Astrocyte of the hippocampus (primary cell): ENCODE measurements at regions not wholly inside any gene's neighbourhood (a gene's known extent, or its start where the extent isn't known, plus 50 kb on each side); places are given as distances from the start of the nearest gene placed in this dataset.

ENCODE experiments used
- DNase-seq: peaks from one replicate; pipeline ENCODE4 v3.0.0; 2011; ENCODE audit warnings: low read depth, low spot score

DNA sequence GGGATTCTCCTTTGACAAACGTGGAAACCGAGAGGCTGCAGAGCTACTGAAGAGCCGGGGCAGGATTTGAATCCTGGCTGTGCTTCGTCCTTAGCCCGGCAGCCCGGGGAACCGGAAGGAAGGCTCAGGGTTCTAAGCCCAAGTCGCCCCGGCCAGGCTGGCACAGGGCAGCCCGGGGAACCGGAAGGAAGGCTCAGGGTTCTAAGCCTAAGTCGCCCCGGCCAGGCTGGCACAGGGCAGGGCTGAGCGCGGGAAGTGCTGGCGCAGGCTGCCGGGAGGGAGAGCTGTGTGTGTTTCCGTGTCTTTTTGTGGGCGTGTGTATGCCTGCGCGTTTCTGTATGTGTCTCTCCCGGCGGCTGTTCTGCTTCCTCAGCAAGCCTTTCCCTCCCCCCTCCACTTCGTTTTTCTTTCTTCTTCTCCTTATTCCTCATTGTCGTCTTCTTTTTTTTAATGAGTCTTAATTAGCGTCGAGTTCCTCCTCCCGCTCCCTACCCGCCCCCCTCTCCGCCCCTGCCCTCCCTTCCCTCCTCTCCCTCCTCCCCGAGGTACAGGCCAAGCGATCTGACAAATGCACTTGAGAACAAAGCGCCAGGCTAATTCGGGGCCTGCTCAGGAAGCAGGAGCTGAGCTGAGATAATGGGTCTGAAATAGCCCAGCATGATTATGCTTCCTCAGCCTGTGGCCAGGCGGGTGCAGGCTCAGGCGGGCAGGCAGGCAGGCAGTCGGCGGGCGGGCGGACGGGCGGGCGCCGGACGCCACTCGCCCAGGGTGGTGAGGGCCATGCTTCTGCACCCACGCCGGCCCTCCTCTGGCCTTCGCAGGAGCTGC lies 65.9 kb downstream of the EFNB1 start:
- peak; percentile 79 for DNase-seq

DNA sequence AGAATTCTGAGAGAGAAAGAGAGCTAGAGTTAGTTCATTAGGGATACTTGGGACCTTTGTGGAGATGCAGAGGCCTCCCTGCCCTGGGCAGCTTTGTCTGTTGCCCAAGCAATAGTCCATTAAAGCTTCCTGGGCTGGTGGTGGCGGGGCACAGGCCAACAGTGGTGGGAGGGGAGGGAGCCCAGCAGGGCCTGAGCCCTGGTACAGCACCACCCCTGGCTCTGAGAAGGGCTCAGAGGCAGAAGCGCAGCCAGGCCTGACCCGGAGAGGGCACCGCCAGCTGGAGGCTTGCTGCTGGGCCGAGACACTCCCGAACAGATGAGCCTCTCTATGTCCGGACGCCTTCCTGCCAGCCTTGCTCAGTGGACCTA lies 65.3 kb downstream of the EFNB1 start:
- peak; percentile 23 for DNase-seq

GRCh38 chrX:68892651-68893050 lies 63.8 kb downstream of the EFNB1 start:
- DNase-seq, result no peak

- no peak for DNase-seq
These were observed 63.3 kb downstream of the EFNB1 start for GRCh38 chrX:68892134-68892533.
